HG03575 (cell line): ENCODE measurements at regions not wholly inside any gene's neighbourhood (a gene's known extent, or its start where the extent isn't known, plus 50 kb on each side); places are given as distances from the start of the nearest gene placed in this dataset.
"Not testable (repeated sequence)": the region's sequence is repeated elsewhere in the genome, so short reads cannot be mapped to it uniquely, and the experiment has no call there.

ENCODE experiments used
- ATAC-seq: cut with Tn5 transposase; IDR thresholded peaks from one replicate; pipeline ENCODE4 v1.9.1; 2021; ENCODE audit not compliant: unreplicated experiment, insufficient number of reproducible peaks, low FRiP score; ENCODE audit errors: extremely low read depth

DNA sequence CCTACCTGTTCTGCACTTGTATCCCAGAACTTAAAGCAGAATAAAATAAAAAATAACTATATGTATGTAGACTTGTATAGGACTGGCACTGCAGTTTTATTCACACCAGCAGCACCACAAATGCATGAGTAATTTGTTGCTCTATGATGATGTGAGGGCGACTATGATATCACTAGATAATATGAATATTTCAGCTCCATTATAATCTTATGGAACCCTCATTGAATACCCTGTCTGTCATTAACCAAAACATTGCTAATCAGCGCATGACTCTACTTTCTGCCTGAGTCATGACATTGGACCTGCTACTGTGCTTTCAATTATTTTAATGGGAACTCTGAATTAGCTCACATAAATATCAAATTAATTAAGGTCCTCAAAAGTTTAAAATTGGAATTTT lies 129.4 kb upstream of the RHOBTB1 start:
- no peak for ATAC-seq

DNA sequence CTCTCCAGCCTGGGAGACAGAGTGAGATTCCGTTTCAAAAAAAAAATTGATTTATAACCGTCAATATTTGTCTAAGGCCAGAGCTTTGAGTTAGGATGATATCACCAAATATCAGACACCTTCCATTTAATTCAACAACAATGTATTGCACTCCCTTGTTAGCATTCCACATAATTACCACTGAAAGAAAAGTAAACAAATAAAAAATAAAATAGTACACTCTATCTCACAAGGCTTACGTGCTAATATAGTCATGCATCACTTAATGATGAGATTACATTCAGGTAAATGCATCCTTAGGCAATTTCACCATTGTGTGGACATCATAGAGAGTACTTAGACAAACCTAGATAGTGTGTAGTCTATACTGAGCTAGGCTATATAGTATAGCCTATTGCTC lies 127.6 kb upstream of the RHOBTB1 start:
- ATAC-seq = no peak

DNA sequence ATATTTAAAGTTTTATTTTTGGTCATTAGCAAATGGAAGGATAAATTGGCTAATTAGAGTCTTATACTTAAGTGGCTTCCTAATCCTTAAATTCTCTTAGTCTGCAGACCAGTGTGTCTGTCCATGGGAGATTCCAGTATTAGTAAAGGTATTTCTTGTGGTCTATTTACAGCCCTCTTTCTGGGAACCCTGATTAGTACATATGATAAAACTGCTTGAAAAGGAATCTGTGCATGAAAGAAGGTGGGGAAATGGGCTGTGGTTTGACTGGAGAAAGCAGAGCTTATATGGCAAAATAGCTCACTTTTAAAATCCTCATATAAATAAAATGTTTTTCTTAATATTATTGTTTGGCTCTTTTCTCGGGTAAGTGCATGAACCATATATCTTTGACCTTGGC lies 124.5 kb upstream of the RHOBTB1 start:
- no peak for ATAC-seq

GRCh38 chr10:61067671-61068336 lies 123.8 kb upstream of the RHOBTB1 start:
- ATAC-seq = no peak

DNA sequence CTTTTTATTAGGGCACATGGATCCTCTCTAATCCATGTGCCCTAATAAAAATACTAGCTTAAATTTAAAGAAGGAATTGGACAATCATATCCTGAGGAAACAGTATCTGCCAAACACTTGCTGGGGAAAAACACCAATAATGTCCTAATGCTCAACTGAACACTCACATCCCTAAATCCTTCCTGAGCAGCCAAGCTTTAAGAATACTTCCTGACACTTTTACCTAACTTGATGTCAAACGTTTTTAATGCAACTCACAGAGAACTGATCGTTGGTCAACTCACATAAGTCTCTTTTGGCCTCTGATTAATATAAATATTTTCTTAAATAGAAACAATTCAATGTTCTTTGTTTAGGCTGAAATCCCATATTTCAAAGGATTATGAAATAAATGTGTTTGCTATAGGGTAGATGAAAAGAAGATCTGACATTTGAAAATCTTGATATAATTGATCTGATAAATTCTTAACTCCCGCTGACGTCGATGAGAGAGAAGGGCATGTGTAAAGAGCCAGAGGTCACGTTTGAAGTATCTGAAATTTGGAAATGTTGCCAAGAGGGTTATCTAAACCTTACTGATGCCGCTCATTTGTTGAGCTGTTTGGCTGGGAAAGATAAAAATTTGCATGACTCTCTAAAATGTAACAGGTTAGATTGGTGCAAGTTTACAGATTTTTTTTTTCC lies 122.8 kb upstream of the RHOBTB1 start:
- ATAC-seq = no peak

GRCh38 chr10:61065051-61065450 lies 121.1 kb upstream of the RHOBTB1 start:
- ATAC-seq = no peak

GRCh38 chr10:61064356-61064755 lies 120.4 kb upstream of the RHOBTB1 start:
- no peak for ATAC-seq

DNA sequence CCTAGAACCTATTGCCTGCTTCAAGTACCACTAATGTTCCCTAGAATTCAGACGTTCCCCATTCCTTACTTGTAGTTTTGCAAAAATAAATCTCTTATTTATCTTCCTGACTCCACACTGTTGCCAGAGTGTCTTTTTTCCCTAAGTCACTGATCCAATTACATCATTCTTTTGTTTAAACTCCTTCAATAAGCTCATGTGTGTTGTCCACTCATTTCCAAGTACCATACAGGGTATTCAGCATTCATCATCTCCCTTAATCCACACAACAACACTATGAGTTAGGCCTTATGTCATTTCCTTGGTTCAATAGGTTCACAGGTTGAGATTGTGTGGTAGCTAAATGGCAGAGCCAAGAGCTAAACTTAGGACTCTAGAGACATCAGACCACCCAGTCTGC lies 119.9 kb upstream of the RHOBTB1 start:
- no peak for ATAC-seq

GRCh38 chr10:61063034-61063433 lies 119.0 kb upstream of the RHOBTB1 start:
- ATAC-seq = no peak

- no peak for ATAC-seq
These were observed 118.0 kb upstream of the RHOBTB1 start for GRCh38 chr10:61061923-61062504.

GRCh38 chr10:61059636-61060035 lies 115.7 kb upstream of the RHOBTB1 start:
- ATAC-seq = no peak

DNA sequence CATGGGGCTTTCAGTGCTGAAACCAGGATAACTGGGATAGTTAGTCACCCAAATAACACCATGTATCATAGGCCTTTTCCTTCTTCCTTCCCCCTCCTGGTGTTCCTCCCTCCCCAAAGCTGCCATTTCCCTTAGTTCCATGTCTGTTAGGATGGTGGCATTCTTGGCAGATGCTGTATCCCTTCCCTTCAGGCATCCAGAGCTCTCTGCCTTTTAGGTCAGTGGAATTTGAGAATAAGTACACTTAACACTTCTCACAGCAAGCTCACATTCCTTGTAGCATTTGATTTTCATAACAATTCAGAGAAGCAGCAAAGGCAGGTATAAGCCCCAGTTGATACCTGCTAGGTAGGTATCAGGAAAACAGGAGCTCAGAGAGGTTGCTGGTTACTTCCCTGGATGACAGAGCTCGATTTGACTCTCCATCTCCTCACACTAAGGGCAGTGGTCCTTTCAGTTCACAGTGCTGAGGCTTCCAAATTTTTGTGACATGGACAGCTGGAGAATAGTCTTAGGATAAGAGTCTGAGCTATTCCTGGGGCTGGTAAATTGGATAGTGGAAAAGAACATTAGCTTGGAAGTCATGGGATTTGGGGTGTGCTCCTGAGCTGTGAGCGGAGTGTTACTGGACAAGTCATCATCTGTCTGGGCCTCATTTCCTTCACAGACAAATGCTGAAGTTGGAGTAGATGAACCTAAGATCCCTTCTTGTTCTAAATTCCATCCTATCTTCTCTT lies 108.7 kb upstream of the RHOBTB1 start:
- ATAC-seq = no peak

GRCh38 chr10:61051344-61051743 lies 107.4 kb upstream of the RHOBTB1 start:
- no peak for ATAC-seq

DNA sequence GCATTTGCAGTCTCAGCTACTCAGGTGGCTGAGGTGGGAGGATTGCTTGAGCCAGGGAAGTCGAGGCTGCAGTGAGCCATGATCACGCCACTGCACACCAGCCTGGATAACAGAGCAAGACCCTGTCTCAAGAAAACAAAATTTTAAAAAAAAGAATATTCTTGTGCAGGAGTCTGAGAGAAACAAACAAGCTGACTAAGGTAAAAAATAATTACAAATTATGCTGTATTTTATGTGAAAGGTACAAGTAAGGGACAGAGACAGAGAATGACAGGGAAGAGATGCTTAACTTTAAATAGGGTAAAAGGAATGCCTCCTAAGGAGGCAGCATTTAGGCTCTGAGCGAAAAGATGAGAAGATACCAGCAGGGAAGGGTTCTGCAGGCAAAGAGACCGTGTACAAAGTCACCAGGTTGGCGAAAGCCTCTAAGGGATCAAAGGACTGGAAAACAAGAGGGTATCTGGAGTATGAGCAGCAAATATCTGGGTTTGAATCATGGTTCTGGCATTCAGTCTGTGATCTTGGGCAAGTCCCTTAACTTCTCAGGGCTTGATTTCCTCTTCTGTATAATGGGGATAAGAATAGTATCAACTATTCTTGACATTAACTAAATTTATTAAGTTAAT lies 106.2 kb upstream of the RHOBTB1 start:
- ATAC-seq = no peak

- no peak for ATAC-seq
These were observed 105.4 kb upstream of the RHOBTB1 start for GRCh38 chr10:61049386-61049785.

GRCh38 chr10:61047788-61048560 lies 104.0 kb upstream of the RHOBTB1 start:
- ATAC-seq = no peak

DNA sequence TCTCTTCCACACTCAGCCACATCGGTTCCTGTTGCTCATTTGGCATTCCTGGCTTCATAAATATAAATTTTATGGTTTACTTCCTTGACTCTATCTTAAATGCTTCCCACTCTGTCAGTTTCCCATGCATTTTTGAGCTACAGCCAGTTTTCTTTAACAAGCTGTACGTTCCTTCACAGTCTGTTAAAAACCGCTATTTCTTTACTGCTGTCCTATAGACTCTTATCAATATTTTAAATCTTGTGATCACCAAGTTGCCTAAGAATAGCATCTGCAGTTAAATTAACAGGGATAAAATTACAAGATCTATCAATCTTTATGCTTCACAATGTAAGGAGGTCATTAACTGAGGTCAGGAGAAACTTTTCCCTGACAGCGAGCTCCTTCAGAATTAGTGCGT lies 103.1 kb upstream of the RHOBTB1 start:
- no peak for ATAC-seq

DNA sequence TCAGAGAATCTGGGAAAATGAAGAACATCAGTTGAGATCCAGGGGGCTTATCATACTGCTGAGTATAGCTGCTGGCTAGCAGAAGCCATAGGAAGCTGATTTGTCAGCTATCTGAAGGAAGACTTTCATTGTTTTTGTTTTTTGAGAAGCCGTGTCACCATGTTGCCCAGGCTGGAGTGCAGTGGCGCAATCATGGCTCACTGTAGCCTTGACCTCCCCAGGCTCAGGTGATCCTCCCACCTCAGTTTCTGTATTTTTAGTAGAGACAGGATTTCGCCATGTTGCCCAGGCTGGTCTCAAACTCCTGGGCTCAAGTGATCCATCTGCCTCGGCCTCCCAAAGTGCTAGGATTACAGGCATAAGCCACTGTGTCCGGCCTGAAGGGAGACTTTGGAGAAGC lies 101.5 kb upstream of the RHOBTB1 start:
- ATAC-seq = not testable (repeated sequence)

DNA sequence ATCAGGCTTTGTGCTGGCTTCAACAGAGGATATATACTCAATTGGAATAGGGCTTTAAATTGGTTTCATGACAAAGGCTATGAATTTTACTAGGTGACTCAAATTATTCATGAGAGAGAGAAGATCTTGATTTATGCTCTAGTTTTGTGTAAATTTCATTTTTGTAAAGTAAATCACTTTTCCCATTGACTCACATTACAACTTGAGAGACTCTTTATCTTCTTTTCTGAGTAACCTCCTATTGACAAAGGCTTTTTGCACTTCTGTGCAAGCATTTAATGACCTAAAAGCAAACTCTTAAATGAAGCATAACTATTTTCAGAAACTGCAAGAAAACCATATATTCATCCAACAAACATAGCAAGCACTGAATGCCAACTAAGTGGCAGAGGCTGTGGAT lies 98.5 kb upstream of the RHOBTB1 start:
- no peak for ATAC-seq
